GM21515 (cell line): ENCODE measurements at regions not wholly inside any gene's neighbourhood (a gene's known extent, or its start where the extent isn't known, plus 50 kb on each side); places are given as distances from the start of the nearest gene placed in this dataset.
"Not testable (repeated sequence)": the region's sequence is repeated elsewhere in the genome, so short reads cannot be mapped to it uniquely, and the experiment has no call there.

ENCODE experiments used
- ATAC-seq: cut with Tn5 transposase; IDR thresholded peaks from one replicate; pipeline ENCODE4 v1.9.1; 2021; ENCODE audit not compliant: unreplicated experiment

GRCh38 chr18:28512357-28512756 lies 335.4 kb upstream of the CDH2 start:
- ATAC-seq = no peak

DNA sequence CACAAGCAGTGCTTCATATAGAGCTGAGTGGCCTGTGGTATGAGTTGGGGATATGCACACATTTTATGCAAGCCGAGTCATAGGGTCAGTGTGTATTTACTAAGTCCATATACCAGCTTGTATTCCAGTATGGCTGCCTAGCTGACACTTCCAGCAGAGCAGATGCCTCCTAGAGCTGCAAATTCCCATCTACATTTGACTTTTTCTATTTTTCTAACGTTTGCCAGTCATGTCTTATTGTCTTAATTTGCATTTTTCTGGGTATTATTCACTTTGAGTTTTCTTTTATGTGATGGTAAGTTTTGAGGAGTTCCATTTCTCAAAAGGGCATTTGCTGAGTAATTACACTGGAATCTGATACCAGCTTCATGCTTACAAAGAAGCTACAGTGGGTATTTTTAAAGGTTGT lies 334.5 kb upstream of the CDH2 start:
- no peak for ATAC-seq

DNA sequence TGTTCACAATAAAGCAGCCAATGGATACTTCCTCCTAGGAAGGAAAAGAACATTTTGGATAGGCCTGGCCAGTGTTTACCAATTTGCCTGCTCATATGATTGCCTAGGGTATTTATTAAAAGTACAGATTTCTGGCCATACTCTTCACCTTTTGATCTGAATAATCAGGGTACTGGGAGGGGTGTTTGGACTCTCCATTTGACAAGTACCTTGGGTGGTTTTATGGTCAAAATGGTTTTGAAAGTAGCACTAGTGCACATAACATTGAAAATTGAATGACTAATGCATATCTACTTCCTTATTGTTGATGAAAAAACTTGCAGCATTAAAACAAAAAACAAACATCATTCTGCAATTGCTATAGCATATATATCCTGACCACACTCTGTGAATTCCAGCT lies 333.3 kb upstream of the CDH2 start:
- no peak for ATAC-seq

DNA sequence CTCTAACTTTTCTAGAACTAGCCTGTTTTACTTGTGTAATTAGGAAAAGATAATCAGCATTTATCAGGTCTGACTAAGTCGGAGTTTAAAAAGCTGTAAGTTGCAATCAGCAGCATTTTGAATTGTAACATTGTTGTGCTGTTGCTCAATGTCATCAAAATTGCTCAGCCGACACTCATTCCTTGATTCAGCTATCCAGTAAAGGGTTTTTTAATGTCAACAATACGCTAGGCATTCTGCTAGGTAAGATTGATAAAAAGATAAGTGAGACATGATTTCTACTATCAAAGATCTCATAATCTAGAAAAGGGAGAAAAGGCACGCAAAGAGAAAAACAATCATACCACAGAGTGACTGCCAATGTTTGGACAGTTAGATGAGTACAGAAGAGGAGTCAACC lies 327.1 kb upstream of the CDH2 start:
- no peak for ATAC-seq

- ATAC-seq = no peak
These were observed 317.2 kb upstream of the CDH2 start for GRCh38 chr18:28494151-28494550.

- ATAC-seq = no peak
These were observed 309.0 kb upstream of the CDH2 start for GRCh38 chr18:28485918-28486317.

GRCh38 chr18:28485210-28485801 lies 308.4 kb upstream of the CDH2 start:
- no peak for ATAC-seq

- ATAC-seq = no peak
These were observed 301.6 kb upstream of the CDH2 start for GRCh38 chr18:28478531-28478930.

- no peak for ATAC-seq
These were observed 299.4 kb upstream of the CDH2 start for GRCh38 chr18:28476302-28476701.

GRCh38 chr18:28469946-28470345 lies 293.0 kb upstream of the CDH2 start:
- ATAC-seq = no peak

GRCh38 chr18:28468901-28469300 lies 292.0 kb upstream of the CDH2 start:
- no peak for ATAC-seq

DNA sequence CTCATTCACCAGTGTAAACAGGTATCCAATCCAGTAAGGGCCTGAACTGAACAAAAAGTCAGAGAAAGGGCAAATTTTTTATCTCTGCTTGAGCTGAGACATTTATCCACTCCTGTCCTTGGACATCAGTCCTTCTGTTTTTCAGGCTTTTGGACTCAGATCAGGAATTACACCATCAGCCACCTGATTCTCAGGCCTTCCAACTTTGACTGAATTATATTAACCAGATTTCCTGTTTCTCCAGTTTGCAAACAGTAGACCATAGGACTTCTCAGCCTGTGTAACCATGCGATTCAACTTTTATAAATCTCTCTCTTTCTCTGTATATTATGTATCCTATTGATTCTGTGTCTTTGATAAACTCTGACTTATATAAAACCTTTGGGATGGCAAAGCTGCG lies 289.3 kb upstream of the CDH2 start:
- no peak for ATAC-seq

- ATAC-seq = no peak
These were observed 282.7 kb upstream of the CDH2 start for GRCh38 chr18:28459587-28459986.

DNA sequence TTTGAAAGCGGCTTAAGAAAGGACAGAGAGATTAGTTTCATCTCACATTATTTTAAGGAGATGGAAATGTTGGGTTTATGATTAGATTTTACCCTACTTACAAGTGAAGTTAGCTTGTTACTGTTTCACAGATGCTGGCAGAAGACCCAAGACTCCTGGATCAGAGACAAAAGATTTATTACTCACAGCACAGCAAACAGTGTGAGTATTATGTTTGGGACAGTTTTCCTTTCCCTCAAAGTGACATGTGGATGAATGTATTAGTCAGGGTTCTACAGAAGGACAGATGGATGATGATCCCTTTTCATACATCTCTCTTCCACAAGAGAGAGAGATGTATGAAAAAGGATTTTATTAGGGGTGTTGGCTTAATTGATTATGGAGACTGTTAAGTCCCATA lies 281.8 kb upstream of the CDH2 start:
- no peak for ATAC-seq

- no peak for ATAC-seq
These were observed 280.9 kb upstream of the CDH2 start for GRCh38 chr18:28457784-28458183.

DNA sequence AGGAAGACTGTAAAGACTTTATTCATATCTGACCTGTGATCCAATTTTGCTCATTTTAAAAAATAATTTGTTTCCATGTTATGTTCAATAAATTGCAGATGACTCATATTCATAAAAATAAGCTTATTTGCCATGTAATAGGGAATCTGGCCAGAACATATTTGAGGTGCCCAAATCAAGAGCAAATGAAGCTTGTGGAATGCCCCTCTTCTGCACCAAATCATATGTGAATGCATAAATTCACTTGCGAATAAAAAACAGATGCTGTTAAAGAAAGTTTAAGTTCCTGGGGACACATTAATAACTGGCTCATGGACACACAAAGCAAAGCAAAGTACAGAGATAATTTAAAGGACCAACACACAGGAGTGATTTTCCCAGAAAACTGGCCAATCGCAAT lies 279.0 kb upstream of the CDH2 start:
- ATAC-seq = no peak

DNA sequence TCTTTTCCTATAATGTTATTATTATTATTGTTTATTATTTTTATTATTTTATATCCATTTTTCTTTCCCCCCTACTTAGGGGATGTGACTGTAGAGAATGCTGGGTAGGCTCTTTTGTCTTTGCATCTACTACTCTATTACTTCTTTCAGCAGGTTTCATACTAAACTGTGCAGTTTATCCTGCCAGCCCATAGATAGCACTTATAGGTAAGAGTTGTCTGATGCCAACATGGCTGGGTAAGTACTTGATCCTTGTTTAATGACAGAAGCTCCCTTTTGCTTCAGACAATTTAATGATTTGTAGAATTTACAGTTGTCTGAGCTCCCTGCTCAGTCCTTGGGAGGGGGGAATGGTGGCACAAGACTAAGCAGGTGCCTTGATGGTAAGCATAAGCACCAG lies 262.9 kb upstream of the CDH2 start:
- no peak for ATAC-seq

GRCh38 chr18:28438381-28438780 lies 261.5 kb upstream of the CDH2 start:
- no peak for ATAC-seq

GRCh38 chr18:28432339-28432738 lies 255.4 kb upstream of the CDH2 start:
- ATAC-seq = no peak

GRCh38 chr18:28425886-28426285 lies 249.0 kb upstream of the CDH2 start:
- no peak for ATAC-seq

DNA sequence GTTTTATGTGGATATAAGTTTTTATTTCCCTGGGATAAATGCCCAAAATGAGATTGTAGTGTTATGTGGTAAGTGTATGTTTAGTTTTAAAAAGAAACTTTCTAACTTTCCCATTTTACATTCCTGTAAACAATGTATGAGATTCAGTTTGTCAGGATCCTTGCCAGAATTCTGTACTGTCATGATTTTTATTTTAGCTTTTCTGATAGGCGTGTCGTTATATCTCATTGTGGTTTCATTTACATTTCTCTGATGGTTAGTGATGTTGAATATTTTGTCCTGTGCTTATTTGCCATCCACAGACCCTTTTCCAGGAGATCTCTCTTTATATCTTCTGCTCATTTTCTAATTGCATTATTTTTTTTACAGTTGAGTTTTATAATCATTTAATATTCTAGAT lies 245.6 kb upstream of the CDH2 start:
- no peak for ATAC-seq

DNA sequence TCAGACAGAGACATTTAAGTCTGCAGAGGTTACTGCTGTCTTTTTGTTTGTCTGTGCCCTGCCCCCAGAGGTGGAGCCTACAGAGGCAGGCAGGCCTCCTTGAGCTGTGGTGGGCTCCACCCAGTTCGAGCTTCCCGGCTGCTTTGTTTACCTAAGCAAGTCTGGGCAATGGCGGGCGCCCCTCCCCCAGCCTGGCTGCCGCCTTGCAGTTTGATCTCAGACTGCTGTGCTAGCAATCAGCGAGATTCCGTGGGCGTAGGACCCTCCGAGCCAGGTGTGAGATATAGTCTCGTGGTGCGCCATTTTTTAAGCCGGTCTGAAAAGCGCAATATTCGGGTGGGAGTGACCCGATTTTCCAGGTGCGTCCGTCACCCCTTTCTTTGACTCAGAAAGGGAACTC lies 245.0 kb upstream of the CDH2 start:
- not testable (repeated sequence) for ATAC-seq

DNA sequence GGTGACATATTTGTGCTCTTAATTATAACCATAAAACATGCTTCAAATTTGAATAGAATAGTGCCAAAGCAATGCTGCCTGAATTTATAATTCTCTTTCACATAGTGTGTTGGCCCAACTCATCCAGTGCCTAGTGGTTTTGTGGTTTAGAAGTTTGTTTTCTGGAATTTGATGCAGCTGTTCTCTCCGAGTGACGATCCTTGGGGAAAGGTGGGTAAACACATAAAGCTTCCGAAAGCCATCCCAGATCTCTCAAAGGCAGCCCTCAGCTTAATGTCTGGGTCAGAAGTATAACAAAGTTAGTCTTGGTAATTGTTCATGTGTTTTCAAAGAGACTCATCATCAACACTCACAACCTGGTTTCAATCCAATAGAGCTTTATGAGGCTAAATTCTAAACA lies 235.6 kb upstream of the CDH2 start:
- ATAC-seq = no peak

DNA sequence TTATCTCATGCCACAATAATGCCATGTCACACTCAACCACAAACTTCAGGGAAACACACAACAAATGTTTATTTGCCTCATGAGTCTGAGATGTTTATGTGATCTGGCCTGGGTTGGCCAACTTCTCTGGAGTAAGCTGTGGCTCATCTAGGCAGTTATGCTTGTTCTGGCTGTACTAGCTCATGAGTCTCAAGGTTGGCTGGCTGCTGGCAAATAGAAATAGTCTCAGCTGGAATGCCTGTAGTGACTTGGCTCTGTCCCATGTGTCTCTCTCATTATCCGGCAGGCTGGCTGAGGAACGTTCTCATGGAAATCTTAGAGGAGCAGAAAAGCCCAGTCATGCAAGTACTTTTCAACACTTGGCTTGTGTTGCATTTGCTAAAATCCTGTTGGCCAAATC lies 234.9 kb upstream of the CDH2 start:
- no peak for ATAC-seq
